Bronchial epithelial cell (primary cell): ENCODE measurements at regions not wholly inside any gene's neighbourhood (a gene's known extent, or its start where the extent isn't known, plus 50 kb on each side); places are given as distances from the start of the nearest gene placed in this dataset.

Experiments
- DNase-seq: peaks from one replicate; pipeline ENCODE4 v3.0.0-alpha.2; 2010; ENCODE audit warnings: low read depth
- FAIRE-seq: peaks from 2 replicates; lab custom pipeline; 2011; peaks lifted over from hg19 to GRCh38; lab: Jason Lieb, UNC
- H3K27me3 ChIP-seq: 2 replicates; pipeline ENCODE4 v1.5.1; 2011; ENCODE audit warnings: low read length; ENCODE audit not compliant: control insufficient read depth, insufficient read depth
- H3K36me3 ChIP-seq: 2 replicates; pipeline ENCODE4 v1.5.1; 2011; ENCODE audit warnings: low read length; ENCODE audit not compliant: control insufficient read depth, insufficient read depth
- H3K4me3 ChIP-seq: 2 replicates; pipeline ENCODE4 v1.5.1; 2011; ENCODE audit warnings: mild to moderate bottlenecking, low read depth, low read length, control low read depth
- CTCF ChIP-seq: IDR thresholded peaks from 2 replicates; pipeline ENCODE4 v1.5.1; 2011; ENCODE audit warnings: mild to moderate bottlenecking, moderate library complexity, low read length, control low read depth, inconsistent platforms; ENCODE audit not compliant: insufficient read depth, severe bottlenecking

DNA sequence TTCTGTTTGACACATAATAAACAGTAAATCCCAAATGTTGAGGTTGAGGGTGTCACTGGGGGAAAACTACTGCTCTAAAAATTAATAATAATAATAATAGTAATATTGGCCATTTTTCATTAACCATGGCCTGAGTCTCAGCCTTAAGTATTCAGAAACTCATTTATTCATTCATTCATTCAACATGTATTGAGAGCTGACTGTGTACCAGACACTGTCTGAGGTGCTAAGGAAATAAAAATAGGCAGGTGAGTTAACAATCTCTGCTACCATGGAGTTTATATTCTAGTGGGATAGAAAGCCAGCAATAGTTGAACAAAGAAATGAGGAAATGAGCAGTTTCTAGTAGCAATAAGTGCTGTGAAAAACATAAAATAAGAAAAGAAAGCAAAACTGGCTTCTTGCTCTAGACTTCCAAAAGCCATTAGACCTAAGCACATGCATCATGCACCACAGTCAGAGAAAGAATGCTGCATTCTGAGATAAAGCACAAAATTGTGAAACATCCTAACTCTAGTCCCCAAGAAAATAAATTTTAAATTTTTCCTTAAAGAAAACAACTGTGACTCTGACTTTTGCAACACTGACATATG is 278.7 kb downstream of the RCHY1 start:
- FAIRE-seq (no peak), DNase-seq (no peak)
- Histone ChIP-seq H3K4me3 (no peak overlapping the region), H3K36me3 (no peaks in the 10 kb centered on the region), H3K27me3 (no peaks in the 10 kb centered on the region)
- TF ChIP-seq CTCF: no peak

GRCh38 chr4:75232546-75232945 is 281.7 kb downstream of the RCHY1 start:
- no peaks in the 10 kb centered on the region for H3K36me3 ChIP-seq
- FAIRE-seq: no peak

DNA sequence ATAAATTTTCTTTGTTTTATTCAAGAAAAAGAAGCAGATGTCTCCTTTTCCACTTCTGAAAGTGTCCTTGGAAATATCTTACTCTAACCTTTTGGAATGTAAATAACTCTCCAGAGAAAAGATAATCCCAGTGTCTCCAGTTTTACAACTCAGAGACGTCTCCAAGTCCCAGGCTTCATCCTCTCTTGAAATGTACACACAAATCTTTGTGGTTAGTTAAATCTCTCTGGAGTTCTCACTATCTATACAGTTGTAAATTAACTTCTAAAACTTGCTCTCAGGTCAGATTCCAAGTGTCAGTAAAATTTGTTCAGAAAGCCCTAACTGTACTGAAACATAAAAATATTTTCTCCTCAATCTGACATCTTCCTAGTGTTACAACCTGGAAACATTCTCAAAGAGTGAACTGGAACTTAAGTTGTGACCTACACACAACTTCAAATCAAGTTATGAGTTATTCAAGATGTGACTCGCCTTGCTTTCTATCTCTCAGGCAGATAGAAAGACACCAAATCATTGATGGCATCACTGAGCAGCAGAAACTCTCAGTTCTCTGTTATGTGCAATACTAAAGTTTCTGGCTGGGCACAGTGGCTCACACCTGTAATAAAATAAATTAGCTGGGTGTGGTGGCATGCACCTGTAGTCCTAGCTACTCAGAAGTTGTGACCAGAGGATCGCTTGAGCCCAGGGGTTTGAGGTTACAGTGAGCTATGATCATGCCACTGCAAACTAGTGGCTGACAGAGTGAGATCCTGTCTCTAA is 284.2 kb downstream of the RCHY1 start:
- Histone ChIP-seq H3K27me3 (no peaks in the 10 kb centered on the region), H3K4me3 (no peak overlapping the region), H3K36me3 (no peaks in the 10 kb centered on the region)
- TF ChIP-seq CTCF: no peak
- no peak for DNase-seq
- no peak for FAIRE-seq

More at GRCh38 chr4:75232546-75232945, 281.7 kb downstream of the RCHY1 start:
- TF ChIP-seq CTCF: no peak
- Histone ChIP-seq H3K4me3 (no peak overlapping the region), H3K27me3 (no peaks in the 10 kb centered on the region)
- no peak for DNase-seq

DNA sequence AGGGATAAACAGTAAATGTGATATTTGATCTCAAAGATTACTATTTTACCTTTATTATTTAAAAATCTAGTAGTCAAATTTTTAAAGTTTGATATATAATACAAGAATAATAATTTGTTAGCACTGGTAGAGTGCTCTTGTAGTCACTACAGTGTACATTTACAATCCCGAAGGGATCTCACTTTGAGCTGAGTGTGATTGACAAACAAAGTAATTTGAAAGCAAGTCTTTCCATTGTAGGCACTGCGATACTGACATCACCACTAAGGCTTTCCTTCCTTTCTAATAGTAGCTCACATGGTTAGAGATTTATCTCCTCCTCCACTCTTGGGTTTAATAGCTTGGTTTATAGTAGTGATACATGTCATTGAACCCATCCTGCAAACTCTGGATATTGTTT is 280.6 kb downstream of the PARM1 start:
- no peak overlapping the region for H3K4me3 ChIP-seq
- TF ChIP-seq CTCF: no peak
- peaks cover 2% of the 10 kb centered on the region for H3K27me3 ChIP-seq
- no peaks in the 10 kb centered on the region for H3K36me3 ChIP-seq
- DNase-seq (no peak), FAIRE-seq (no peak)

DNA sequence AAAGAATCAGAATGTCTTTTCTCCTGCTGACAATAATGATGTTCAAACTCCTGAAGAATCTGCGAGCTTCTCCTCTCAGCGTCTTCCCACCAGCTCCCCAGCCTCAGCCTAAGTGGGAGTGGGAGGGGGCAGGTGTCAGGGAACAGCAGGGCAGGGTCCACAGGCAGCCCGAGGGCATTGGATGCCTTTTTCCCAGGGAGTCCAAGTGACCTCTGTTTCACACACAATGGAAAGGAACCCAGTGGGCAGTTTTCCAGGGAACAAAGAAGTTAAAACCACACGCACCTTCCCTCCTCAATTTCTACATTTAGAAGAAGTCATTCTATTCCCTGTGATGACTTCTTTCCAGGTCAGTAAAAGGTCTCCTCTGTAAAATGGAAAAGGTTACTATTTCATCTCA is 278.5 kb downstream of the PARM1 start:
- Histone ChIP-seq H3K27me3 (peaks cover 2% of the 10 kb centered on the region), H3K4me3 (no peak overlapping the region), H3K36me3 (no peaks in the 10 kb centered on the region)
- TF ChIP-seq CTCF: no peak
- DNase-seq (no peak), FAIRE-seq (no peak)
